GM21529 (cell line): ENCODE measurements at regions not wholly inside any gene's neighbourhood (a gene's known extent, or its start where the extent isn't known, plus 50 kb on each side); places are given as distances from the start of the nearest gene placed in this dataset.
"Not testable (repeated sequence)": the region's sequence is repeated elsewhere in the genome, so short reads cannot be mapped to it uniquely, and the experiment has no call there.

Source experiments
- ATAC-seq: cut with Tn5 transposase; IDR thresholded peaks from one replicate; pipeline ENCODE4 v1.9.1; 2021; ENCODE audit not compliant: unreplicated experiment

DNA sequence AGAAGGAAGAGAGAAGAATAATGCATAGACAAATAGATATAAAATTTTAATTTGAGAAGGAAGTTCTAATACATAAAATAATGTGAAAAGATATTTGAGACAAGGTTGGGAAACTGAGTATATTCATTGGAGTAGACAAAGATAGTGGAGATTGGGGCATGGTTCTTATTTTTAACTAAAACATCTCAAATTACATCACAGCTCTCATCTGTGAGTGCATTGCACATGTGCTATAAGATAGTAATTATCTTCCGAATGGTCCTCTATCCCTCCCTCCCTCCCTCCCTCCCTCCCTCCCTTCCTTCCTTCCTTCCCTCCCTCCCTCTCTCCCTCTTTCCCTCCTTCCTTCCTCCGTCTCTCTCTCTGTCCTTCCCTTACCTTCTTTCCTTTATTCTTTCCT, 1104.0 kb upstream of the FLRT2 start:
- ATAC-seq, result no peak

- ATAC-seq, result no peak
Observed at GRCh38 chr14:84432676-84433075, 1097.3 kb upstream of the FLRT2 start.

GRCh38 chr14:84433961-84434360, 1096.0 kb upstream of the FLRT2 start:
- ATAC-seq, result no peak

DNA sequence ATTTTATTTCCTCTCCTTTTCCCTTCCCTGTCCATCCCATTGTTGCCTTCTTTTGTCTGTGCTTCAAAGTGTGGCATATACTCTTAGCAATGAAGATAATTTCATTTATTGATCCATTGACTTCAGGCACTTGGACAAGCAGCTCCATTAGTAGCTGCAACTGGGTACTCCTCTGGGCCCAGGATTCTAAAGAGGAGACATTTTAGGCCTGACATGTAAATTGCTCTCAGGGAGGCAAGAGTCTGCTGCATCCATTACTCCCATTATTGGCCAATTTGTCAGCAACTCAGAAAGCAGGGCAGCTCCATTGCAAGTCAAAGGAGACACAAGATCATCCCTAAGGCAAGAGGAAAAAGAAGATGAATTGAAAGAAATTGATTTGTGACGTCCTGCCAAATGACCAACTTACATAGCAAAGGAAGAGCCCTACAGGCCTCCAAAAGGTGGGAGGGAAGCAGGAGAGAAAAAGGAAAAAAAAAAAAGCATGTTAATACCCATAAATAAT, 1094.1 kb upstream of the FLRT2 start:
- no peak for ATAC-seq

GRCh38 chr14:84436528-84436927, 1093.4 kb upstream of the FLRT2 start:
- no peak for ATAC-seq

DNA sequence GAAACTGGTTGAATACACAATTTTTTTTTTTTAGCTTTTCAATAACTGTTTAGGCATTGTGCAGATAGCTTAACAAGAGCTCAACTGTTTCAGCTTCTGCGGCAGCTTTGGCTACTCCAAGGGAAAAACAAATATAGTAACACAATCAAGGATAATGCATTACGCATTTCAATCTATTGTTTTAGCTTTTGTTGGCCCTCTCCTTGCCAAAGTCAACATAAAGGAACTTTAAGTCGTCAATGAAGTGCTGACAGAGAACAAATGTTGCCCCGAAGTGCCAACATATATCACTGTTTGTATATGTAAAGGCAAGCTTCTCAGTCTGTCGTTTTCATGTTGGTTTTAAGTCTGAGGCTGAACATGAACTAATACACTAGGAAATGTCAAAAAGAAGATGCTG, 1087.4 kb upstream of the FLRT2 start:
- no peak for ATAC-seq

GRCh38 chr14:84445486-84445885, 1084.5 kb upstream of the FLRT2 start:
- ATAC-seq, result no peak

GRCh38 chr14:84446250-84446649, 1083.7 kb upstream of the FLRT2 start:
- no peak for ATAC-seq

GRCh38 chr14:84453307-84453950, 1076.5 kb upstream of the FLRT2 start:
- no peak for ATAC-seq

DNA sequence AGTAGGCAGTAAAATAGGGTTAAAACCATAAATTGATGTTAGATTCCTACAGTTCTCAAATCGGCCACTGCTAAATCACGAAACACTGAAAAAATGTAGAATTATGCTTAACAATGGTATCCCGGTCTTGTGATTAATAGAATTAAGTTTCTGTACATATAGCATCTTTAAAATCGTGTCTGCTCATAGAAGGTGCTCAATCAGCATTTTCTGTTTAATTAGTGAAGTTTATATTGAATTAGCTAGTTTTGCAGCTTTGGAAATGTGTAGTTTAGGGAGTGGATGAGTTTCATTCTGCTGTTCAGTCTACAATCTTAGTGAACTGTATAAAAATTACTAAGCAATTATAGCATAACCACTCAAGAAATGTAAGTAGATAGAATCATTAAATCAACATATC, 1075.8 kb upstream of the FLRT2 start:
- ATAC-seq, result no peak

DNA sequence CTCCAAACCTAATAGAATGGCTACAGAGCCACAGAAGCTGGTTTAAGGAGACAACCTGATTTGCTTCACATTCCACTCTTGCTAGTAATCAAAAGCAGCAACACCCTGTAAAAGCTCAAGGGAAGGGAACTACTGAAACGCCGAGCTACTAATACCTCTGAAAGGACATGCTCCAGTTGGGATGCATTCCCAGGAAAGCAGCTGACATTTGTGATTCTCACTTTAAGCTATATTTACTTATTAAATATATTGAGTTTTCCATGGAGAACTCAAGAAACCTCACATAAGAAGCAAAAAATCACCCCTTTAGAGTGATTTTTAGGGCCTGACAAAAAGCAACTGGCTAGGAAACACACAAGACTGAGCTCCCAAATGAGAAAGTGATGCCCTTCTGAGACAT, 1073.0 kb upstream of the FLRT2 start:
- ATAC-seq, result no peak

- ATAC-seq, result no peak
Observed at GRCh38 chr14:84458881-84459280, 1071.1 kb upstream of the FLRT2 start.

GRCh38 chr14:84465880-84466279, 1064.1 kb upstream of the FLRT2 start:
- ATAC-seq, result no peak

GRCh38 chr14:84468153-84468552, 1061.8 kb upstream of the FLRT2 start:
- no peak for ATAC-seq

DNA sequence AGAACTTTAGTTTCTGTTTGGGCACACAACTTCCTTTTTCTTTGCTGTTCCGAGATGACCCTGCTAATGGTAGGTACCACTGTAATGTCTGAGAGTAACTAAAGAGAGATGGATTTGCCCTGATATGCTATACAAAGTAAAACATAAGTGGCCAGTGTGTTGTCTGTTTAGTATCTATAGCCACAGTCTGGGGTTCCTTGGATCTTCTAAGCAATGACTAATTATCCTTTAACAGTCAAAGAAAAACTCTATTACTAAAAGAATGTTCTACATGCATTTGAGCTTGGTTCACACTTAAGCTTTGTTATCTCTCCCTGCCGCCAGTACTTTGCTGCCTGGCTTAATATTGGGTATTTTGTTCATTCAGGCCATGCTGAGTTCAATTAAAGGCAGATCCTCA, 1051.9 kb upstream of the FLRT2 start:
- ATAC-seq, result no peak

DNA sequence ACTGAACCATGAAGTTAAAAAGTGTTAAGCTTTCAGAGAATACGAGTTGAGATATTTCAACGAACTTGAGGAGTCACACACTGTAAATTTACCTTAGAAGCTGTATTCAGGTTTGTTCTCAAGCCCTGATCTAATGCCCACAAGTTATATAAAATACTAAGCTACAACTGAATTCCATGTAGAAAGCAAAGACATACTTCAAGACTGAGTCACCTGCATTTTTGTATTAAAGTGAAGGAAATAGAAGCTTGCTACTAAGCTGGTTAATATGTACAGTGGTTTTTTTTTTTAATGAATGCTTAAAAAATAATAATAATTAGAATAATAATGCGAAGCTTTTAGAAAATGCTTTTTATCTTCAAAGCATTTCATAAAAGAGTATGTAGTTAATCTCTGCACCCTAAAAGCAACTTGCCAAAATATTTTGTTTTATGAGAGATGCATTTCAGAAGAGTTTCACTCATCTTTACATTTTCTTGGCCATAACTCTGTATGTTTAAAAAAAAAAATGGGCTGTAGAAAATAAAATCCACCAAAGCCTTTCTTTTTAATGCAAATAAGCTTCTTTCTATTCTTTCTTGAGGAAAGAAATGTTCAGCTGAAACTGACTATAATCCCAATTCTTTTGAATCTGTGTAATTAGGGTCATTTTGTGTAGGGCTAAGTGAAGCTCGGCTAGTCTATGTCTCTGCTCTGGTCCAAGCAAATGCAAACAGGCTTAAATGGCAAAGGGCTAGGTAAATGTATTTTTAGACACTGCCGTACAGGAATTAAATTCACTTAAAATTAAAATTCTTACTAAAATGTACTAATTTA, 1047.5 kb upstream of the FLRT2 start:
- ATAC-seq, result no peak

- ATAC-seq, result no peak
Observed at GRCh38 chr14:84483072-84483420, 1046.9 kb upstream of the FLRT2 start.

GRCh38 chr14:84484243-84484642, 1045.7 kb upstream of the FLRT2 start:
- ATAC-seq, result not testable (repeated sequence)

- no peak for ATAC-seq
Observed at GRCh38 chr14:84485036-84485435, 1044.9 kb upstream of the FLRT2 start.

DNA sequence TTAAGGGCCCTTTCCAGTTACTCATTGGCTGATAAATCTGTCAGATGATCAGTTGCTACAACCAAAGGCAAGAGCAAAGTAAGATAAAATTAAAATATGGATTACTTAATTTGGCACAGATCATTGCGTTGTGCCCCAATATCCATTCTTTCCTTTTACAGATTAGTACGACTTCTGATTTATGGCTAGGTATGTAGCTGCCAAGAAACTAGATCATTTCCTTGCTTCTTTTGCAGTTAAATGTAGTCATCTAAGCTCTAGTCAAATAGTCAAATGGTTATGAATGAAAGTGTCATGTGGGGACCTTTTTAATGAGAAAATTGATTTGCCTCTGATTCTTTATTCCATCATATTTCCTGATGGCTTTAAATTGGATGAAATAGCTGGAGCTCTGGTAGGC, 1039.9 kb upstream of the FLRT2 start:
- ATAC-seq, result no peak

DNA sequence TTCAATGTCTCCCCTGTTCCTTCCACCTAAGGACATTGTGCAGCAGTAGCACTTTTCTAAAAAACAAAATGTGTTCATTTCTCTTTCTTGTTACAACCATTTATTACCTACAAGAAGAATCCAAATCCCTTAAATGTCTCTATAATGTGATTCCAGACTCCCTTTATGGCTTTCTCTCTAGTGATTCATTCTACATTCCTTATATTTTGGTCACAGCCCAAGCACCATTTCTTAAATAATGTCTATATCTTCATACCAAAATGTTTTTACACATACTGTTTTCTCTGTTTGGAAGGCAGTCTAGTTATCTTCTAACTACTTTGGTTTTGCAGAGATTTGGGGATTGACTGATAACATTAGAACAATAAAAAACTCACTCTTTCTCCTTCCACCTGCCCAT, 1037.3 kb upstream of the FLRT2 start:
- no peak for ATAC-seq

DNA sequence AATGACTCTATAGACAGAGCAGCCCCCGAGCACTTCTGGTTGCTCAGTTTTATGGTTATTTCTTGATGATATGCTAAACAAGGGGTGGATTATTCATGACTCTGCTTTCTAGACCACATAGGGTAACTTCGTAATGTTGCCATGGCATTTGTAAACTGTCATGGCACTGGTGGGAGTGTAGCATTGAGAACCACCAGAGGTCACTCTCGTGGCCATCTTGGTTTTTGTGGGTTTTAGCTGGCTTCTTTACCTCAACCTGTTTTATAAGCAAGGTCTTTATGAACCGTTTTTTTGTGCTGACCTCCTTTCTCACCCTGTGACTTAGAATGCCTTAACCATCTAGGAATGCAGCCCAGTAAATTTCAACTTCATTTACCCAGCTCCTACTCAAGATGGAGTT, 1036.2 kb upstream of the FLRT2 start:
- ATAC-seq, result no peak

DNA sequence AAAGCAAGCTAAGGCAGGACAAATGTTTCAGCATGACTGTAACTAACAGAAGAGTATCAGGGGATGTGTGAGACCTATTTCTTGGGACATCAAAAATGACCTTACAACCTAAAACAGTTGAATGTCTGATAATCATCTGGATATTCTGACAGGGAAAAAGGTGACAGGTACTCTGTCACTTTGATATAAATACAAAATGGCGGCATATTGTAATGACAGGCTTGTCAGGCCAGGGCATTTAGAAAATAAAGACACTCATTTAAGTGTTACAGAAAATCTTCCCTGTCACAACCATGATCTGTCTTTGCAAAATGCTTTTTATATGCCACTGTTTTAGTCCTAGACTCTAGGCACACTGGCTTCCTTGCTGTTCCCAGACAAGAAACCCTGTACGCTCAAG, 1033.3 kb upstream of the FLRT2 start:
- no peak for ATAC-seq
